G401.6 (cell line): ENCODE measurements at regions not wholly inside any gene's neighbourhood (a gene's known extent, or its start where the extent isn't known, plus 50 kb on each side); places are given as distances from the start of the nearest gene placed in this dataset.
"Not testable (repeated sequence)": the region's sequence is repeated elsewhere in the genome, so short reads cannot be mapped to it uniquely, and the experiment has no call there.

Experiments used
- FAIRE-seq: peaks from 2 replicates; lab custom pipeline; 2012; peaks lifted over from hg19 to GRCh38; lab: Jason Lieb, UNC

DNA sequence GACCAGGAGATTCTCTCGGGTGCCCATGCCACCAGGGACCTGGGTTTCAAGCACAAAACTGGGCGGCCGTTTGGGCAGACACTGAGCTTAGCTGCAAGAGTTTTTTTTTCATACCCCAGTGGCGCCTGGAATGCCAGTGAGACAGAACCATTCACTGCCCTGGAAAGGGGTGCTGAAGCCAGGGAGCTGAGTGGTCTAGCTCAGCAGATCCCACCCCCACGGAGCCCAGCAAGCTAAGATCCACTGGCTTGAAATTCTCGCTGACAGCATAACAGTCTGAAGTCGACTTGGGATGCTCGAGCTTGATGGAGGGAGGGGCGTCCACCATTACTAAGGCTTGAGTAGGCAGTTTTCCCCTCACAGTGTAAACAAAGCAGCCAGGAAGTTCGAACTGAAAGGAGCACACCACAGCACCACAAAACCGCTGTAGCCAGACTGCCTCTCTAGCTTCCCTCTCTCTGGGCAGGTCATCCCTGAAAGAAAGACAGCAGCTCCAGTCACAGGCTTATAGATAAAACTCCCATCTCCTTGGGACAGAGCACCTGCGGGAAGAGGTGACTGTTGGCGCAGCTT lies 157.7 kb downstream of the GIPC2 start:
- FAIRE-seq: not testable (repeated sequence)

DNA sequence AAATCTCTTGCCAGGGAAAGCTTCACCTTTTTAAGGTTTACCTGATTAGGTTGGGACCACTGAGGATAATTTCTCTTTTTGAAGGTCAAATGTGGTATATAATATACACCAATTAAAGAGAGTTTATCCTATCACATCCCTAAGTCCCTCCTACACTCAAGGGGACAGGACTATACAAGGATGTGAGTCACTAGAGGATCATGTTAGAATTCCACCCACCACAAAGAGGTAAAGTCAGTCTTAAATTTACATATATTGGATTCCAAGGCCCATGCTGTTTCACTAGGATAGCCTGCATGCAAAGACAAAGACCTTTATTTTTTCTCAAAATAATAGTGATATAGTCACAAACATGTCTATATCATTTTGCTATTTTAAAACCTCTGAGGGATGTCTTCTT lies 164.4 kb downstream of the GIPC2 start:
- no peak for FAIRE-seq

DNA sequence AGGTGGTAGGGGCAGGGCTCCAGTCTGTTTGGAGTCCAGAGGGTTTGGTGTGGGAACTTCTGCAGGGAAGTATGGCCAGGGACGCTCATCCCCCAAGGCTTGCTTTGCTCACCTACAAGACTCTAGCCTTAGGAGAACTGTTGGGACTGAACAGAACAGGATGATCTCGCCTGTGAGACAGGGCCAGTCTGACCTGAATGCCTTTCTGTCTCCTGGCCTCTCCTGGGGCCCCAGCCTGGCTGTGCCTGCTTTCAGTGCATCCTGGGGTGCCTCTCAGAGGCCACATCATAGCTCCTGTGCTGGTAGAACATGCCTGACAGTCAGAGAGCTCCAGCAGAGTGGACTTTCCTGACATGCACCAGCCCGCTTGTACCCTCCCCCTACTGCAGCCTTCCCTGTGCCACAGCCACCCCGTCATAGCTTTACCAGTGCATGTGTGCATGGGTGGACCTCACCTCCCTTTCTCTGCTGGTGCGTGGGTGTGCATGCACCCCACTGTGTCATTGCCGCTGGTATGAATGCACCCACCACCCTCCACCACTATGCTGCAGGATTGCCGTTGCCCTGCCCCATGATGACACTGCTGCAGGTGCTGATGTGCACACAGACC lies 165.8 kb downstream of the GIPC2 start:
- FAIRE-seq: no peak

DNA sequence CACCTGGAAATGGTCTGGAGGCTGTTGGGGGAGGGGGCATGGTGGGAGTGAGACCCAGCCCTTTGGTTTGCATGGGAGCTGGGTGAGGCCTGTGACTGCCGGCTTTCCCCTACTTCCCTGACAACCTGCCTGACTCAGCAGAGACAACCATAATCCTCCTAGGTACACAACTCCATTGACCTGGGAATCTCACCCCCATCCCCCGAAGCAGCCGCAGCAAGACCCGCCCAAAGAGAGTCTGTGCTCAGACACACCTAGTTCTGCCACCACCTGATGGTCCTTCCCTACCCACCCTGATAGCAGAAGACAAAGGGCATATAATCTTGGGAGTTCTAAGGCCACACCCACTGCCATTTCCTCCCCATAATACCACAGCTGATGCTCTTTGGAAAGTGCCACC lies 168.6 kb downstream of the GIPC2 start:
- FAIRE-seq: no peak

DNA sequence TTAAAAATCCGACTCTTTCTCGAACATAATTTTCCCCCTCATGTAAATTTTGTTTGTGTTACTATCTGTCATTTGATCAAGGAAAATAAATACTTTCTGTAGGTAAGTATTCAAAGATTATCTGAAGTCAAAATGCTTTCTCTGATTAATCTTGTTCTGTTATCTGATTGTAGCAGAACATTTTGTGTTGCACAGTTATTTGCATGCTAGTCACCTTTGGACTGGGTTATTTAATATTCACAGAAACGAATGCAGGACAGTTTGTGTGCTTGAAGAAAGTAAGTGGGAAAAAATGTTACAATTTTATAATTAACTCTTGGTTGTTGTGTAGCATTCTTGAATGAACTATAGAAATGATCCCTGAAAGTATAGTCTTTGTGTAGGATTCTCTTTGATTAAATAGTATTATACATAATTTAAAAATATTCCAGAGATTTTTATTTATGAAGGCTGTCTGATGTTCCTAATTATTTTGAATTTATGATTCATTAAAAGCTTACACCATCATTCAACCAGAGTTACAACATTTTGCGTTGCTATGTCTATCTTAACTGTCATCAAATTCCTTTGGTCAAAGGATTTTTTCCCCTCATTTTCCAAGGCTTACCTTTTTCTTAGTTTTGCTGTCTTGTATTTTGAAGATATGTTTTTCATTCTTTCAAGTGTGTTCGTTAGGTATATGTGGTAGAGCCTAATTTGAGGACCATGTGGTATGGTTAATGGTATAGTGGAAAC lies 176.6 kb downstream of the GIPC2 start:
- FAIRE-seq: no peak

DNA sequence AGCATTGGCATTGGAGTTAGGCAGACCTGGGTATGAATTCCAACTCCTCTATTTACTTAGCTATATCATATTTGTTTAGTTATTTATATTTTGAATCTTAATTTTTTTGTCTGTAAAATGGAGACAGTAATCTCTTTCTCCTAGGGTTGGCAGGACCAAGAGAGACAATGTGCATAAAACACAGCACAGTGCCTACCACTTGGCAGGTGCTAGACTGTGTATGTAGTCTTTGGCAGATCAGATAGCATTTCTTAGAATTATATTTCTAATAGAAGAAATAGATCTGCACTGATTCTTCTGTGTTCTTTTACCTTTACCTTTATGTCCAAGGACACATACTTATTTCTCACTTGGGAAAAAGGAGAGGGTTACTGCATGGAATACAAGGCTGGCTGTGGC lies 177.2 kb downstream of the GIPC2 start:
- FAIRE-seq: no peak

DNA sequence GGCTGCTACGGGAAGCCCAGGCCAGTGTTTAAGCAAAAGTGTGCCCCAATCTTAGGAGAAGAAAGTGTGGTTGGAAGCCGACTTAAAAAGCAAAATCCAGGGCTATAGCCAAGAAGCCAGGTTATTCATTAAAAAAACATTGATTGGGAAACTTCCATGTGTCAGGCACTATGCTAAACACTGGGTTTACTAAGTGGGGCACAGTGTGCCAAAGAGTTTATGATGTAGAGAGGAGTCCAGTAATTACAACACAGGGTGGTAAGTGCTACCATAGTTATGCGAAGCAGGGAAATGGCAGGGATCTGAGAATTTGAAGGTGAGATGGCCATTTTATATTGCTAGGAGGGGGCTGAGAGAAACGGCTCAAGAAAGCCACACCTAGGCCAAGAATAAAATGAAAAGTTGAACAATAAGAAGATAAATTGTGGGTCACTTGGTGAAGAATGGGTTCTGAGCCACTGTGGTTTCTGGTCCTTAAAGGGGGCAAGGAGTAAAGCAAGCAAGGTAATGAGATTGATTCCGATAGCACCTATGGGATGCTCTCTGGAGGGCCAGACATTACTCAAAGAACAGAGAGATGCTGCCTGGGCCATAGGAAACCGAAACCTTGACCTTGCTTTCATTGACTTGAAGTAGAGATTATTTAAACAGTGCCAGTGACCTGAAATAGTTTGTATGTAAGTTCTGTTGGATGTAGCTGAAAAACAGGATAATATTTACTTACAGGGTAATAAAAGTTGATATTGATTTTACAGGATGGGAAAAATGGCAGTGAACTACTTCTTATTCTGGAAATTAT lies 177.8 kb downstream of the GIPC2 start:
- FAIRE-seq: no peak

DNA sequence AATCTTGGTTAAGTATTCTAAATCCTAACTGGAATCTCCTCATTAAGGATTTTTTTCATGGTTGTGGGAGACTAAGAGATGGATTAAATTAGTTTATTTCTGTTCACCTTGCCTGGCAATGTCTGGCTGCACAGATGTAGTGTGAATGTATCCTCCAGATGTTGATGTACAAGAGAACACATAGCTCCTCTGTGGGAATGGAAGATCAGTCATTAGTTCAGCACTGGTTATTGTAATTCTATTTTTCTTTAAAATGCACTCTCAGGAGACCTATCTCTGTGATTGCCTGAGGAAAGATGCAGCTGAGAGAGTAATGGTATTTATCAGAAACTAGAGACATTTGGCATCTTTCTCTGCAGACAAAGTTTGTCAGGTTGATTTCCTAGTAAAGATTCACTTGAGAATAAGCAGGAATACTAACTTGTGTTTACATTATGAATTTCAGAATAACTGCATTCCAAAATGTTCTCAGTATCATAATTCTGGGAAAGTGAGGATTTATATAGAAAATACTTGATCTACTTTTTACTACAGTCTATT lies 178.6 kb downstream of the GIPC2 start:
- no peak for FAIRE-seq

DNA sequence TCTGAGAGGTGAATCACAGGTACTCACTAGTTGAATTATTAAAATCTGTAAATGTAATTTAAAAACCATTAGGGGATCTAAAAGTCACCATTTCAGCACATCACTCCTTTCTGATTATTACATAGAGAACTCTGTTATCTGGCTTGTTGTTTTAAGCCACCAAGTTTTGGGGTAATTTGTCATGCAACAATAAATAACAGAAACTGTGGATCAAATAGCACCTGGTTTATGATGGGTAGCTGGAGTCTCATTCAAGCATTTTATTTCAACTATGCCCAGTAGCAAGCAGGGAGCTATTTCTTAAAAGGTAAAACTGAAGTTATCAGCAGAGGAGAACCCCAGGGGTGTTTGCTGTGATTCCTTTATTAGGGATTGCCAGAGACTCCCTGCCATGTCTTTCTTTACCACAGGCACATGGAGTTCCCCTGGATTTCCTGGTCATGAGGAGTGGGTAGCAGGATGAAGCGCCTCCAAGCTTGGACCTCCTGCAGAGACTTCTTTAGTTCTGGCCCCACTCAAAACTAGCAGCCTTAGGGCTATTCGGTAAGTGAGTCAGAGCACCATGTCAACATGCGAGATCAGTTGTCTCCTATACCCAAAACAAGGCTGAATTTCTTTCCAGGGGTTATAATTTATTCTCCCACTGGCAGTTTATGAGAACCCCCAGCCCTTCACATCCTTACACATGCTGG lies 179.2 kb downstream of the GIPC2 start:
- no peak for FAIRE-seq

DNA sequence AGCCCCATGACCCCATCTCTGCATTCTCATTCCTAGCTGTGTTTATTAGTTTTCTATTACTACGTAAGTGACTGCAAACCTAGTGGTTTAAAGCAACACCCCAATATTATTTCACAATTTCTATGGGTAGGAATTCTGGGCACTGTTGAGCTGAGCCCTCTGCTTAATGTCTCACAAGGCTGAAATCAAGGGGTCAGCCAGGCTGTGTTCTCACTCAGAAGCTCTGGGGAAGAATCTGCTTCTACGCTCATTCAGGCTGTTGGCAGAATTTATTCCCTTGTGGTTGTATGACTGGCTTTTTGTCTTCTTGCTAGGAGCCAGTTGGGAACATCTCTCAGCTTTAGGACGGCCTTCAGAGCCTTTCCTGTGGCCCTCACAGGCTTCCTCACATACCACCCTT lies 181.0 kb downstream of the GIPC2 start:
- no peak for FAIRE-seq

DNA sequence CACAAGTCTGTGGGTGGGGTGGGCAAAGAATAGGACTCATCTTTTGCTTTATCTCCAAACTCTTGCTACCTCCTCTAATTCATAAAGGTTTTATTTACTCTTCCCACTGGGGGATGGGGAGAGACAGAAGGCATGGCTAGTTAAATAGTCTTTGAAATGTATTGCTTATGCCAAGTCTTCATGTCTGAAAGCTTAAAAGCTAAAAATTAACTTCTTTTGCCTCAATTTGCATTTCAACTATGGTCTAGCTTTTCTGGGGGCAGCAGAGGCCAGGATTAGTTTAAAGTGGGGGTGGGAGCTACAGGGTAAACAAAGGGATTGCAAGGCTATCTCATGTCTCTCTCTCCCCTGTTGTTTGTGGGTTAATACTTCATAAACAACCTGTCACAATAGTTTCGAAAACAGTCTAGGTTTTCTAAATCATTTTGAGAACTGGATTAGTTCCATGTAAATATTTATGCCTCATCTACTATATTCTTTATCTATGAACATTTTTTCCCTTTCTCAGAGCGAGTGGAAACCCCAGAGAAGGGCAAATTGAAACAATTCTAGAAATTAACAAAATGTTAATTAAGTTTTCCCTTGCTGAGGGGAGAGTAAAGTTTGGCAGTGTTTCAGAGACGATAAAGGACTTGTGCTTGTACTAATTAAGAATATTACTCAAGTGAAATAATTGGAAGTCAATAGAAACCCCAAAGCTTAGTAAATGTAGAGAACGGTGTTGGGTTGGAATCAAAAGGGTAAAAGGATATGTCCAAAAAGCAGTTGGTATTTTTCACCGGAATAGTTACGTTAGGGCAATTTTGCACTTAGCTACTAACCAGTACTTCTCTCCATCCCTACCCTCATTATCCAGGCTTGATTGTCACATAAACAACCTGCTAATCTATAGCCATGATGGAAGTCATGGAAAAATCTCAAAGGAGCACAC lies 182.2 kb downstream of the GIPC2 start:
- FAIRE-seq: no peak

DNA sequence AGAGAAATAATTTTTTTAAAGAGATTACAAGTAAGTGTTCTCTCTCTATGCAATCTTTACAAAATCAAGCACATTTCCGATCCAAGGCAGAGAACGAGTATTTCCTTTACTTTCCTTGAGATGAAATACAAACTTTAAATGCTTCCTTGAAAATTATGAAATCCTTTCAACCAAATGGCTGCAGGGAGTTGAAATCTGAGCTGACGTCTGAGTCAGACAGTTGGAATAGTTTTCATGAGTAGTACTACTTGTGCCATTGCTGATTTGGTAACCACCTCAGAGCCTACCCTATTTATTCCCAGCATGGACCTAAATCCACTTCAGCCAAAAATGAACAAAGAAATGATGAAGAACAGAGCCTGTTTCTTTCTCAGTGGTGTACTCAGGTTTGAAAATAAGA lies 183.6 kb downstream of the GIPC2 start:
- FAIRE-seq: no peak

DNA sequence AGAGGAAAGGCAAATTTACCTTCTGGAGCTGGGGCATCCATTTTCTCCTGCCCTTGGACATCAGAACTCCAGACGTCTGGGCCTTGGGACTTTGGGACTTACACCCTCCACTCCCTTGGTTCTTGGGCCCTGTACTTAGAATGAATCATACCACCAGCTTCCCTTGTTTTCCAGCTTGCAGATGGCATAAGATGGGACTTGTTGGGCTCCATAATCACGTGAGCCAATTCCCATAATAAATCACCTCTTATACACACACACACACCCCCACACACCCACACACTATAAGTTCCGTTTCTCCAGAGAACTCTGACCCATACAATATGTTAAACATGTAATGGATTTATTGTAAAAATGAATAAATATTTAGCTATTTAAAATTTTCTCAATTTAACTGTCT lies 185.7 kb downstream of the GIPC2 start:
- FAIRE-seq: no peak

DNA sequence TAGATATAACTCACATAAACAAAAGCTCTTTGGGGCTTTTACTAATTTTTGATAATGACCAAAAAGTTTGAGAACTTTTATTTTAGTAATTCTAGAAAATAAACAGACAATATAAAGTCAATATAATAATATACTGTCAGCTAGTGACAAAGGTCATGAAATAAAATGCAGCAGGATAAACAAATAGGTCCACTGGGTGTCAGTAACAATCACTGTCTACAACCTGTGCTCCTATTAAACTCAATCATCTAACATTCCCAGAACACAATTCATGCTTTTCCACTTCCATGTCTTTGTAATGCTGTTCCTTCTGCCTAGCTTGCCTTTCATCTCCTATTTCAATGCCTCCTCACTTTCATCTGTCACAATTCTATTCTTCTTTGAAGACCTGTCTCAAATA lies 186.1 kb downstream of the GIPC2 start:
- no peak for FAIRE-seq

DNA sequence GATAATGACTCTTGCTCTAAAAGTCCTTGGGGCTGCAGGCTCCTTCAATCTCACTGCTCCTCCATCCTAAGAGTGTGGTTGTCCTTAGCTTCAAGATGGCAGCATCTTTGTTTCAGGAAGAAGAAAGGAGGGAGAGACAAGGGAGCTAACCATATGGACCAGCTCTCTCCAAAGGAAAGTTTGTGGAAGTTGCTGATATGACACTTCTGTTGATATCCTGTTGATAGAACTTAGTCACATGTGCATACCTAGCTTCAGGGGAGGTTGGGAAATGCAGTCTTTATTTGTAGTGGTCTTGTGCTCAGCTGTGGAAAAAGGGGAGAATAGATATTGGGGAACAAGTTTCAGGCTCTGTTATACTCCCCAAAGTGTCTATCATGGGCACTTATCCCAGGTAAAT lies 186.9 kb downstream of the GIPC2 start:
- FAIRE-seq: no peak

DNA sequence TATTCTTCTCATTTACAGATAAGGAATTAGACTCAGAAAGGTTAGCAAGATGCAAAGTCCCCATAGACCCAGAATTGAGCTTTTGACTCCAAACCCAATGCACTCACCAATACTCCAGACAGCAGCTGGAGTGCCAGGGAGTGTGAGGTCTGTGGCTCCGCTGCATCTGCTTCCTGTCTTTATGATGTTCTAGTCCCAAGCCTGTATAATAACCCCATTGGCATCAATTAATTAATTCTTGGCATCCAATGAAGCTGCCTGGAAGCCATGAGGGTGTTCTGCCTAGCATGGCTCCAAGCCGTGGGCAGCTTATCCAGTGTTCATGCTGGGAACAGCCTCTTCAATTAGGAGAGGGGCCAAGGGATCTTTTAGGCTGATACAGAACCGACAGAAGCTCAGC lies 188.7 kb downstream of the GIPC2 start:
- no peak for FAIRE-seq

DNA sequence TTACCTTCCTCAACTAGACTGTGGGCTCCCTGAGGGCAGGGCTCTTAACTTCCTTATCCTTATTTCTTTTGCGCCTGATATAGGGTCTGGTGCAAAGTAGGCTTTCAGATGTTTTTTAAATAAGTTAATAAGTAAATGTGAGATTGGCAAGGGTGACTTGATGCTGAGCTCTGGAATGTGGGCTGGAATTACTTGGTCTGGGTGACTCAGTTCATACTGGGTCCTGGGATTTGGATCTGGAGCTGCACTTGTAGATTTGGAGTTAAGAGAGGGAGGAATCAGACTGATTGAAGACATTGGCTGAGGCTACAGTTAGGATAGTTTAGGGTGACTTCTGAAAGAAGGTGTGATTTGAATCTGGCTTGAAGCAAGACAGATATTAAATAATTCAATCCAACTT lies 190.9 kb downstream of the GIPC2 start:
- no peak for FAIRE-seq

DNA sequence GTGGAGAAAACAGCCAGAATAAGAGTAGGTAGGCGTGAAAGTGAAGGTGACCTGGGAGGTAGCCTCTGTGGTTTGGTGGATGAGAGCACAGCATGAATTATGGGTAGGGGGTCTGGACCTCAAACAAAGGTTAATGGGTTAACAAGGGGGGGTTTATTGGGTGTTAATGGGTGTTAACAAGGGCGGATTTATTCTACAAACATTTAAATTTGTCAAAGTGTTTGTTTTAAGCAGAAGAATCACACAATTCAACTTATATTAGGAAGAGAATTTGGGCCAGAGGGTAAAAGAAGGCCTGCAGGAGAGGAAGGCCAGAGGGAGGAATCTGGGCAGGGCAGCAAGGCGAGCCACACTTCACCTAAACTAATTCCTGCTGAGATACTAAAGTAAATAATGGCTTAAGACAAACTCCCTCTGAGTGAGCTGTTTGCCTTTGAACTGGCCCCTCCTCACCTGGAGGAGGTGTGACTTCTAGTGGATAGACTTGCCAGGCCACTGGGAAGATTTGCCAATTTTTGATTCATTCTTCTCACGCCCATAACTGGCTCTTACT lies 191.7 kb downstream of the GIPC2 start:
- FAIRE-seq: no peak

DNA sequence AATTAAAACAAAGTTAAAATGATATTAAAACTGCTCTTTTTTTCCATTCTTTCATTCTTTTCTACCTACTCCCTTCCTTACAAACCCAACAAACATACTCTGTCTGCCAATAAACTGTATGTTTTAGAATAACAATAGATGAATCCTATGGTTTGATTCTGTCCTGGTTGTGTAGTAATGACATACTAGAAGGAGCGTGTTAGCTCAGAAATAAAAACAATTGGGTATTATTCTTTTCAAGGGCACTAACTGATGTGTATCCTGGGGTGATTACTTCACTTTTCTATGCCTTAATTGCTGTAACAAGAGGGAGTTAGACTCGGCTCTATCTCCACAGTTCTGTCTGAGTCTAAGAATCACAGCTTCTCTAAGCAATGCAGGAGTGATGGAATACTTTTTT lies 194.4 kb downstream of the GIPC2 start:
- FAIRE-seq: no peak

DNA sequence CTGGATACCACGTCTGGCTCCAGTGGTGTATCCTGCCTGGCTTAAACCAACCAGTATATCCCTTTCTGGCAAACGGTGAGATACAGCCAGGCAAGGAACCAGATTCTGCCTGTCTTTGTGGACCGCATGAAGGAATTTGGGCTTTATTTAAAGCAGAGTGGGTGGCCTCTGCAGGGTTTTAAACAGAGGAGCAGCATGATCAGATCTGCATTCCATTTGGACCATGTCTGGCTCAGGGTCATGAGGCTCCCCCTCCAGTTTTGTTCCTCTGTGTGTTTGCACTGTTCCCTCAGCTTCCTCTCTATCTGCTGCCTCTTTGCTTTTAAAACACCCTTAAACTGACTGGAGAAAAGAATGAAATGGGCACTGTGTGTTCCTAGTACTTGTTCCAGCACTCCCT lies 195.0 kb downstream of the GIPC2 start:
- FAIRE-seq: no peak

DNA sequence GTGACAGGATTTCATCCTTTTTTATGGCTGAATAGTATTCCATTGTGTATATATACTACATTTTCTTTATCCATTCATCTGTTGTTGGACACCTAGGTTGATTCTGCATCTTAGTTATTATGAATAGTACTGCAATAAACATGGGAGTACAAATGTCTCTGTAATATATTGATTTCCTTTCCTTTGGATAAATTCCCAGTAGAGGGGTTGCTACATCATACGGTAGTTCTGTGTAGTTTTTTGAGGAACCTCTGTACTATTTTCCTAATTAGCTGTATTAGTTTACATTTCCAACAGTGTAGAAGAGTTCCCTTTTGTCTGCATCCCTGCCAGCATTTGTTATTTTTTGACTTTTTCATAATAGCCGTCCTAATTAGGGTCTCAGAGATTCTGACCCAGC lies 201.3 kb downstream of the GIPC2 start:
- FAIRE-seq: no peak
